Astrocyte of the cerebellum (primary cell): ENCODE measurements at regions not wholly inside any gene's neighbourhood (a gene's known extent, or its start where the extent isn't known, plus 50 kb on each side); places are given as distances from the start of the nearest gene placed in this dataset.
"Not testable (repeated sequence)": the region's sequence is repeated elsewhere in the genome, so short reads cannot be mapped to it uniquely, and the experiment has no call there.

Source experiments
- DNase-seq: peaks from one replicate; pipeline ENCODE4 v3.0.0-alpha.2; 2011; ENCODE audit warnings: low read depth
- H3K4me3 ChIP-seq: 2 replicates; pipeline ENCODE4 v1.5.1; 2011; ENCODE audit warnings: mild to moderate bottlenecking, low read depth, low read length, moderate library complexity
- CTCF ChIP-seq: IDR thresholded peaks from 2 replicates; pipeline ENCODE4 v1.5.1; 2012; ENCODE audit warnings: low read length, low read depth, moderate library complexity, mild to moderate bottlenecking; ENCODE audit errors: missing control alignments
- in situ Hi-C: cut with HindIII; loops from 2 replicates; pipeline ENCODE4 v1.10.0; 2017; ENCODE audit warnings: low sequenced_read_pairs

- no peak for TF ChIP-seq CTCF
These were observed 148.3 kb downstream of the TFAP2B start for GRCh38 chr6:50966986-50967385.

GRCh38 chr6:50968246-50968645, 149.6 kb downstream of the TFAP2B start:
- DNase-seq, in situ Hi-C loops, H3K4me3 ChIP-seq: not testable (repeated sequence)

More at GRCh38 chr6:50966986-50967385, 148.3 kb downstream of the TFAP2B start:
- DNase-seq: no peak
- H3K4me3 ChIP-seq: no peak overlapping the region
- in situ Hi-C loops: no loop called here

GRCh38 chr6:50970908-50971307, 152.2 kb downstream of the TFAP2B start:
- in situ Hi-C loops: no loop called here
- no peak overlapping the region for H3K4me3 ChIP-seq
- DNase-seq: no peak
- no peak for TF ChIP-seq CTCF

- no peak for TF ChIP-seq CTCF
- in situ Hi-C loops: no loop called here
- DNase-seq: no peak
These were observed 154.8 kb downstream of the TFAP2B start for GRCh38 chr6:50973464-50973863.

GRCh38 chr6:50974319-50974718, 155.6 kb downstream of the TFAP2B start:
- in situ Hi-C loops: no loop called here
- TF ChIP-seq CTCF: no peak
- no peak for DNase-seq
- no peak overlapping the region for H3K4me3 ChIP-seq

More at GRCh38 chr6:50973464-50973863, 154.8 kb downstream of the TFAP2B start:
- H3K4me3 ChIP-seq: no peak overlapping the region

- H3K4me3 ChIP-seq: no peak overlapping the region
- in situ Hi-C loops: no loop called here
- DNase-seq: no peak
- no peak for TF ChIP-seq CTCF
These were observed 156.5 kb downstream of the TFAP2B start for GRCh38 chr6:50975216-50975615.

GRCh38 chr6:50976907-50977306, 158.2 kb downstream of the TFAP2B start:
- in situ Hi-C loops: no loop called here

More at GRCh38 chr6:50976907-50977306, 158.2 kb downstream of the TFAP2B start:
- no peak for DNase-seq
- no peak overlapping the region for H3K4me3 ChIP-seq
- no peak for TF ChIP-seq CTCF
